ENCODE measurements at regions not wholly inside any gene's neighbourhood (a gene's known extent, or its start where the extent isn't known, plus 50 kb on each side); places are given as distances from the start of the nearest gene placed in this dataset.

GRCh38 chr20:19056909-19057308, 155.5 kb upstream of the SLC24A3 start:
- TF ChIP-seq, protein P1, sequence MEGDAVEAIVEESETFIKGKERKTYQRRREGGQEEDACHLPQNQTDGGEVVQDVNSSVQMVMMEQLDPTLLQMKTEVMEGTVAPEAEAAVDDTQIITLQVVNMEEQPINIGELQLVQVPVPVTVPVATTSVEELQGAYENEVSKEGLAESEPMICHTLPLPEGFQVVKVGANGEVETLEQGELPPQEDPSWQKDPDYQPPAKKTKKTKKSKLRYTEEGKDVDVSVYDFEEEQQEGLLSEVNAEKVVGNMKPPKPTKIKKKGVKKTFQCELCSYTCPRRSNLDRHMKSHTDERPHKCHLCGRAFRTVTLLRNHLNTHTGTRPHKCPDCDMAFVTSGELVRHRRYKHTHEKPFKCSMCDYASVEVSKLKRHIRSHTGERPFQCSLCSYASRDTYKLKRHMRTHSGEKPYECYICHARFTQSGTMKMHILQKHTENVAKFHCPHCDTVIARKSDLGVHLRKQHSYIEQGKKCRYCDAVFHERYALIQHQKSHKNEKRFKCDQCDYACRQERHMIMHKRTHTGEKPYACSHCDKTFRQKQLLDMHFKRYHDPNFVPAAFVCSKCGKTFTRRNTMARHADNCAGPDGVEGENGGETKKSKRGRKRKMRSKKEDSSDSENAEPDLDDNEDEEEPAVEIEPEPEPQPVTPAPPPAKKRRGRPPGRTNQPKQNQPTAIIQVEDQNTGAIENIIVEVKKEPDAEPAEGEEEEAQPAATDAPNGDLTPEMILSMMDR (optimal IDR thresholded peaks at IDR 0.05 in 1 of 3, IDR thresholded peaks at IDR 0.05 in 1 of 3, conservative IDR thresholded peaks at IDR 0.05 in 1 of 3; ENCODE audit: extremely low read depth in 1 of 3, insufficient read depth in 2 of 3, low read length in 3 of 3), result no peak
- no peak for TF ChIP-seq EZH2 (IDR thresholded peaks at IDR 0.05; ENCODE audit: low read length)
